T47D (cell line): ENCODE measurements at regions not wholly inside any gene's neighbourhood (a gene's known extent, or its start where the extent isn't known, plus 50 kb on each side); places are given as distances from the start of the nearest gene placed in this dataset.

Source experiments
- DNase-seq, 2 experiments: peaks; one replicate each; pipeline versions ENCODE4 v3.0.0 to v3.0.0-alpha.2; 2011 to 2012; ENCODE audit warnings: low read depth in 1 of 2, low spot score in 1 of 2
- JUND ChIP-seq: IDR thresholded peaks from 2 replicates; pipeline ENCODE4 v1.6.1; 2012; ENCODE audit warnings: low read depth
- in situ Hi-C: cut with HindIII; loops from 2 replicates; pipeline ENCODE4 v1.10.0; 2016; ENCODE audit warnings: low sequenced_read_pairs, low pct_unique_long_range_greater_than_20kb

- TF ChIP-seq JUND: no peak
- in situ Hi-C loops: no loop called here
- no peak for DNase-seq
These were observed 168.9 kb downstream of the HS3ST1 start for GRCh38 chr4:11259837-11260236.

- in situ Hi-C loops: no loop called here
- DNase-seq: no peak
- TF ChIP-seq JUND: no peak
These were observed 176.5 kb downstream of the HS3ST1 start for GRCh38 chr4:11252149-11252548.

- in situ Hi-C loops: no loop called here
- no peak for TF ChIP-seq JUND
- no peak for DNase-seq
These were observed 178.2 kb downstream of the HS3ST1 start for GRCh38 chr4:11250510-11250909.

GRCh38 chr4:11232015-11232414 lies 196.7 kb downstream of the HS3ST1 start:
- DNase-seq: peak in 1 of 2 experiments; percentile 47
- TF ChIP-seq JUND: no peak
- in situ Hi-C loops: no loop called here

- in situ Hi-C loops: no loop called here
- TF ChIP-seq JUND: no peak
- no peak for DNase-seq
These were observed 197.8 kb downstream of the HS3ST1 start for GRCh38 chr4:11230866-11231265.

- in situ Hi-C loops: no loop called here
- TF ChIP-seq JUND: peak; percentile 59
- DNase-seq: peak; percentile 16 to 88
These were observed 200.2 kb downstream of the HS3ST1 start for GRCh38 chr4:11228530-11228929.

- no peak for DNase-seq
- TF ChIP-seq JUND: no peak
- in situ Hi-C loops: no loop called here
These were observed 205.4 kb downstream of the HS3ST1 start for GRCh38 chr4:11223311-11223710.

- DNase-seq: no peak
- in situ Hi-C loops: no loop called here
- TF ChIP-seq JUND: no peak
These were observed 210.0 kb downstream of the HS3ST1 start for GRCh38 chr4:11218692-11219091.

- no peak for DNase-seq
- in situ Hi-C loops: no loop called here
- TF ChIP-seq JUND: no peak
These were observed 212.2 kb downstream of the HS3ST1 start for GRCh38 chr4:11216520-11216919.

GRCh38 chr4:11214281-11214680 lies 214.4 kb downstream of the HS3ST1 start:
- in situ Hi-C loops: no loop called here
- DNase-seq: no peak
- TF ChIP-seq JUND: no peak

GRCh38 chr4:11209826-11210225 lies 218.9 kb downstream of the HS3ST1 start:
- TF ChIP-seq JUND: no peak
- DNase-seq: no peak
- in situ Hi-C loops: no loop called here

- TF ChIP-seq JUND: no peak
- in situ Hi-C loops: no loop called here
- DNase-seq: no peak
These were observed 227.4 kb downstream of the HS3ST1 start for GRCh38 chr4:11201256-11201655.

- in situ Hi-C loops: no loop called here
- TF ChIP-seq JUND: no peak
- DNase-seq: peak in 1 of 2 experiments; percentile 18
These were observed 230.0 kb downstream of the HS3ST1 start for GRCh38 chr4:11198516-11199305.
